Gastroesophageal sphincter (tissue), 4 donors: ENCODE measurements at regions not wholly inside any gene's neighbourhood (a gene's known extent, or its start where the extent isn't known, plus 50 kb on each side); places are given as distances from the start of the nearest gene placed in this dataset.

Experiments
- ATAC-seq: fragments of 150-250 bp; one replicate; pipeline ENCODE4 v1.9.1; 2016; ENCODE audit warnings: mild to moderate bottlenecking, moderate library complexity
- H3K27ac ChIP-seq, 4 donors: fragments of 200-600 bp; sonication (generic) in 3 of 4; 1 replicate in 3 of 4; 2 replicates in 1 of 4; pipeline ENCODE4 v1.5.1; 2016 to 2019
- H3K27me3 ChIP-seq: fragments of 200-600 bp; sonication (generic); one replicate; pipeline ENCODE4 v1.5.1; 2019
- H3K36me3 ChIP-seq, 2 donors: fragments of 200-600 bp; sonication (generic); one replicate each; pipeline ENCODE4 v1.5.1; 2019; ENCODE audit warnings: control low read depth in 1 of 2
- H3K4me1 ChIP-seq, 3 donors: fragments of 200-600 bp; sonication (generic); 1 replicate in 2 of 3; 2 replicates in 1 of 3; pipeline ENCODE4 v1.5.1; 2016 to 2019; ENCODE audit warnings: control low read depth in 2 of 3
- H3K4me3 ChIP-seq, 2 donors: fragments of 200-600 bp; sonication (generic); one replicate each; pipeline ENCODE4 v1.5.1; 2019; ENCODE audit warnings: mild to moderate bottlenecking in 1 of 2, moderate library complexity in 1 of 2
- H3K9me3 ChIP-seq, 3 donors: fragments of 200-600 bp; sonication (generic); one replicate each; pipeline ENCODE4 v1.5.1; 2017 to 2019; ENCODE audit warnings: control low read depth in 2 of 3
- CTCF ChIP-seq, 4 experiments: fragments of 200-600 bp in 2 of 4; fragments of 450-650 bp in 2 of 4; sonication (generic) in 1 of 4; IDR thresholded peaks; one replicate each; pipeline ENCODE4 v1.5.1; 2017 to 2019; ENCODE audit warnings: antibody characterized with exemption in 4 of 4, mild to moderate bottlenecking in 2 of 4, moderate library complexity in 2 of 4
- EP300 ChIP-seq: sonication (generic); formaldehyde crosslinking; IDR thresholded peaks from one replicate; pipeline ENCODE4 v1.6.1; 2017; ENCODE audit warnings: antibody characterized with exemption, mild to moderate bottlenecking
- POLR2A ChIP-seq, 2 donors: fragments of 450-650 bp; IDR thresholded peaks; one replicate each; pipeline ENCODE4 v1.6.1; 2017; ENCODE audit warnings: antibody characterized with exemption in 2 of 2, mild to moderate bottlenecking in 2 of 2, moderate library complexity in 1 of 2
- POLR2AphosphoS5 ChIP-seq: sonication (generic); formaldehyde crosslinking; IDR thresholded peaks from one replicate; pipeline ENCODE4 v1.6.1; 2017; ENCODE audit warnings: antibody characterized with exemption
- WGBS, 2 donors: methylation state at CpG; one replicate each; pipeline ENCODE4 v1.1.5; 2018; ENCODE audit warnings: low coverage in 1 of 2; 5-methylcytosine and 5-hydroxymethylcytosine counted together

GRCh38 chr14:49447540-49448107, 138.6 kb downstream of the RPS29 start:
- no peak for TF ChIP-seq POLR2AphosphoS5

GRCh38 chr14:49446801-49447200, 139.4 kb downstream of the RPS29 start:
- Histone ChIP-seq H3K36me3 (no peaks in the 10 kb centered on the region), H3K4me1 (no peaks in the 10 kb centered on the region), H3K27me3 (no peaks in the 10 kb centered on the region), H3K27ac (no peak overlapping the region), H3K4me3 (no peak overlapping the region), H3K9me3 (peaks cover 0 to 24% (median 0%) of the 10 kb centered on the region in 3 donors)
- 63 to 78% methylated on average over 2 of the region's 2 CpGs for WGBS, 2 donors
- TF ChIP-seq POLR2A (IDR thresholded peaks at IDR 0.05) (no peak), POLR2AphosphoS5 (no peak)
- ATAC-seq = no peak

More at GRCh38 chr14:49447540-49448107, 138.6 kb downstream of the RPS29 start:
- Histone ChIP-seq H3K36me3 (no peaks in the 10 kb centered on the region), H3K4me1 (no peaks in the 10 kb centered on the region), H3K4me3 (no peak overlapping the region), H3K27ac (no peak overlapping the region), H3K27me3 (no peaks in the 10 kb centered on the region), H3K9me3 (peaks cover 0 to 24% (median 0%) of the 10 kb centered on the region in 3 donors)
- no peak for ATAC-seq
- 67 to 73% methylated on average over 1 of the region's 1 CpG for WGBS, 2 donors

GRCh38 chr14:49438256-49438770, 147.9 kb downstream of the RPS29 start:
- Histone ChIP-seq H3K4me1 (no peaks in the 10 kb centered on the region), H3K9me3 (peaks cover 0 to 18% (median 0%) of the 10 kb centered on the region in 3 donors), H3K36me3 (no peaks in the 10 kb centered on the region), H3K27me3 (no peaks in the 10 kb centered on the region), H3K4me3 (no peak overlapping the region), H3K27ac (no peak overlapping the region)
- TF ChIP-seq POLR2A (IDR thresholded peaks at IDR 0.05) = no peak
- no peak for TF ChIP-seq POLR2AphosphoS5
- no peak for ATAC-seq
- whole genome bisulfite sequencing, 2 donors = 55 to 59% methylated on average over 3 to 4 of the region's 4 CpGs

- H3K27ac ChIP-seq = no peak overlapping the region
- peaks cover 0 to 26% (median 0%) of the 10 kb centered on the region in 3 donors for H3K9me3 ChIP-seq
- H3K36me3 ChIP-seq = no peaks in the 10 kb centered on the region
- H3K4me3 ChIP-seq = no peak overlapping the region
- peaks cover 0 to 6% (median 0%) of the 10 kb centered on the region in 3 donors for H3K4me1 ChIP-seq
- ATAC-seq = no peak
- peaks cover 5% of the 10 kb centered on the region for H3K27me3 ChIP-seq
- WGBS, 2 donors = 65 to 78% methylated on average over 2 of the region's 2 CpGs
- TF ChIP-seq POLR2AphosphoS5 (no peak), CTCF (IDR thresholded peaks at IDR 0.05) (no peak), EP300 (no peak), POLR2A (IDR thresholded peaks at IDR 0.05) (no peak)
Observed at GRCh38 chr14:49428076-49428475, 158.1 kb downstream of the RPS29 start.

- Histone ChIP-seq H3K27me3 (peaks cover 5% of the 10 kb centered on the region), H3K36me3 (no peaks in the 10 kb centered on the region), H3K27ac (no peak overlapping the region), H3K4me1 (peaks cover 0 to 6% (median 0%) of the 10 kb centered on the region in 3 donors), H3K4me3 (no peak overlapping the region), H3K9me3 (peaks cover 0 to 16% (median 0%) of the 10 kb centered on the region in 3 donors)
- 10 to 25% methylated on average over 4 to 8 of the region's 8 CpGs for WGBS, 2 donors
- no peak for ATAC-seq
- TF ChIP-seq POLR2A (IDR thresholded peaks at IDR 0.05) (no peak), CTCF (IDR thresholded peaks at IDR 0.05) (no peak), POLR2AphosphoS5 (no peak), EP300 (no peak)
Observed at GRCh38 chr14:49427117-49427516, 159.1 kb downstream of the RPS29 start.

- Histone ChIP-seq H3K9me3 (peaks cover 0 to 4% (median 0%) of the 10 kb centered on the region in 3 donors), H3K27ac (no peak overlapping the region), H3K4me3 (no peak overlapping the region), H3K36me3 (no peaks in the 10 kb centered on the region), H3K4me1 (peaks cover 0 to 6% (median 0%) of the 10 kb centered on the region in 3 donors), H3K27me3 (peaks cover 5% of the 10 kb centered on the region)
- WGBS, 2 donors = 67 to 75% methylated on average over 1 of the region's 1 CpG
- TF ChIP-seq EP300 = no peak
- ATAC-seq = no peak
Observed at GRCh38 chr14:49425921-49426320, 160.3 kb downstream of the RPS29 start.
